OCI-LY1 (cell line): ENCODE measurements at regions not wholly inside any gene's neighbourhood (a gene's known extent, or its start where the extent isn't known, plus 50 kb on each side); places are given as distances from the start of the nearest gene placed in this dataset.

Experiments
- EZH2 ChIP-seq: fragments of 200-600 bp; sonication (generic), shearing (Covaris generic); IDR thresholded peaks from 2 replicates; pipeline ENCODE4 v1.8.0; 2017; ENCODE audit warnings: borderline replicate concordance, mixed run types, mild to moderate bottlenecking, antibody characterized with exemption, low read length, moderate library complexity, mixed read lengths
- TF ChIP-seq, protein P1 (sequence below): fragments of 200-600 bp; sonication (generic), shearing (Covaris generic); IDR thresholded peaks from 2 replicates; pipeline ENCODE4 v1.5.1; 2017; ENCODE audit warnings: mild to moderate bottlenecking, antibody characterized with exemption, low read length, moderate library complexity, mixed read lengths

DNA sequence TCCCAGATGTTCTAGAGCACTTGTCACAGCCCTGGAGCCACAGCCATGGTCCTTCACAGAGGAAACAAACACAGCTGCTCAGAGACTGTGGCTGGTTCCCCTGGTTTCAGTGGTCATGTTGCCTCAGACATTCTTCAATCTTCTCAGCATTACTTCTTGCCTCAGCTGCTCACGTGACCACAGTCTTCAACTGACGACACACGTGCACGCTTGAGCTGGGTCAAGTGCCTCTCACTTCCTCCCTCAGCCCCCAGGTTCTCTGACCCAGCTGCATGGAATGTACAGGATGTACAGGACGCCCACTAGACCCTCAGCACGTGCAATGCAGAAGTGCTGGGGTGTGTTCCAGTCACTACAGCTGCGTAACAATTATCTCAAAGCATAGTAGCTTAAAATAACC is 159.8 kb upstream of the GGTLC1 start:
- TF ChIP-seq, protein P1, sequence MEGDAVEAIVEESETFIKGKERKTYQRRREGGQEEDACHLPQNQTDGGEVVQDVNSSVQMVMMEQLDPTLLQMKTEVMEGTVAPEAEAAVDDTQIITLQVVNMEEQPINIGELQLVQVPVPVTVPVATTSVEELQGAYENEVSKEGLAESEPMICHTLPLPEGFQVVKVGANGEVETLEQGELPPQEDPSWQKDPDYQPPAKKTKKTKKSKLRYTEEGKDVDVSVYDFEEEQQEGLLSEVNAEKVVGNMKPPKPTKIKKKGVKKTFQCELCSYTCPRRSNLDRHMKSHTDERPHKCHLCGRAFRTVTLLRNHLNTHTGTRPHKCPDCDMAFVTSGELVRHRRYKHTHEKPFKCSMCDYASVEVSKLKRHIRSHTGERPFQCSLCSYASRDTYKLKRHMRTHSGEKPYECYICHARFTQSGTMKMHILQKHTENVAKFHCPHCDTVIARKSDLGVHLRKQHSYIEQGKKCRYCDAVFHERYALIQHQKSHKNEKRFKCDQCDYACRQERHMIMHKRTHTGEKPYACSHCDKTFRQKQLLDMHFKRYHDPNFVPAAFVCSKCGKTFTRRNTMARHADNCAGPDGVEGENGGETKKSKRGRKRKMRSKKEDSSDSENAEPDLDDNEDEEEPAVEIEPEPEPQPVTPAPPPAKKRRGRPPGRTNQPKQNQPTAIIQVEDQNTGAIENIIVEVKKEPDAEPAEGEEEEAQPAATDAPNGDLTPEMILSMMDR = no peak
- no peak for TF ChIP-seq EZH2
